ENCODE measurements at regions not wholly inside any gene's neighbourhood (a gene's known extent, or its start where the extent isn't known, plus 50 kb on each side); places are given as distances from the start of the nearest gene placed in this dataset.
A peak's percentile ranks its signal among the peaks of the same experiment; 100 is the strongest.

- DNase-seq, result no peak
These were observed 576.8 kb downstream of the SOX6 start for GRCh38 chr11:15779518-15779917.

- no peak for DNase-seq
These were observed 576.0 kb downstream of the SOX6 start for GRCh38 chr11:15780382-15780781.

- DNase-seq, result no peak
These were observed 575.5 kb downstream of the SOX6 start for GRCh38 chr11:15780837-15781236.

GRCh38 chr11:15783619-15784018 is 572.7 kb downstream of the SOX6 start:
- no peak for DNase-seq

- DNase-seq, result no peak
These were observed 563.0 kb downstream of the SOX6 start for GRCh38 chr11:15793043-15793996.

GRCh38 chr11:15794361-15795150 is 561.8 kb downstream of the SOX6 start:
- DNase-seq, result no peak

- no peak for DNase-seq
These were observed 561.0 kb downstream of the SOX6 start for GRCh38 chr11:15795378-15795777.

- no peak for DNase-seq
These were observed 556.1 kb downstream of the SOX6 start for GRCh38 chr11:15800111-15800800.

- DNase-seq, result no peak
These were observed 555.2 kb downstream of the SOX6 start for GRCh38 chr11:15801126-15801525.

- DNase-seq, result no peak
These were observed 554.7 kb downstream of the SOX6 start for GRCh38 chr11:15801616-15802015.

GRCh38 chr11:15805726-15806125 is 550.6 kb downstream of the SOX6 start:
- DNase-seq, result no peak

- DNase-seq, result no peak
These were observed 550.1 kb downstream of the SOX6 start for GRCh38 chr11:15806217-15806616.

- no peak for DNase-seq
These were observed 548.5 kb downstream of the SOX6 start for GRCh38 chr11:15807827-15808226.

- DNase-seq, result no peak
These were observed 546.3 kb downstream of the SOX6 start for GRCh38 chr11:15810082-15810481.

GRCh38 chr11:15810525-15810924 is 545.8 kb downstream of the SOX6 start:
- no peak for DNase-seq

GRCh38 chr11:15815246-15816195 is 540.8 kb downstream of the SOX6 start:
- no peak for DNase-seq

- peak in 1 of 5 donors; percentile 10 for DNase-seq
These were observed 540.0 kb downstream of the SOX6 start for GRCh38 chr11:15816260-15816871.

- DNase-seq, result no peak
These were observed 539.3 kb downstream of the SOX6 start for GRCh38 chr11:15817001-15817400.

GRCh38 chr11:15818132-15818842 is 538.1 kb downstream of the SOX6 start:
- DNase-seq, result no peak

- DNase-seq, result peak in 2 of 5 donors; percentile 3 to 12
These were observed 536.6 kb downstream of the SOX6 start for GRCh38 chr11:15819679-15820286.

Data from T-helper 1 cell (primary cell).